GM19239 (cell line): ENCODE measurements at regions not wholly inside any gene's neighbourhood (a gene's known extent, or its start where the extent isn't known, plus 50 kb on each side); places are given as distances from the start of the nearest gene placed in this dataset.
"Not testable (repeated sequence)": the region's sequence is repeated elsewhere in the genome, so short reads cannot be mapped to it uniquely, and the experiment has no call there.

Source experiments
- DNase-seq: peaks from one replicate; pipeline ENCODE4 v3.0.0; 2011; ENCODE audit warnings: low spot score; ENCODE audit not compliant: insufficient read length
- FAIRE-seq: peaks from 2 replicates; lab custom pipeline; 2011; peaks lifted over from hg19 to GRCh38; lab: Jason Lieb, UNC

- DNase-seq, FAIRE-seq: not testable (repeated sequence)
These were observed 83.7 kb upstream of the FBXO28 start for GRCh38 chr1:224030257-224030656.

- DNase-seq, FAIRE-seq: not testable (repeated sequence)
These were observed 84.5 kb upstream of the FBXO28 start for GRCh38 chr1:224029286-224030025.

DNA sequence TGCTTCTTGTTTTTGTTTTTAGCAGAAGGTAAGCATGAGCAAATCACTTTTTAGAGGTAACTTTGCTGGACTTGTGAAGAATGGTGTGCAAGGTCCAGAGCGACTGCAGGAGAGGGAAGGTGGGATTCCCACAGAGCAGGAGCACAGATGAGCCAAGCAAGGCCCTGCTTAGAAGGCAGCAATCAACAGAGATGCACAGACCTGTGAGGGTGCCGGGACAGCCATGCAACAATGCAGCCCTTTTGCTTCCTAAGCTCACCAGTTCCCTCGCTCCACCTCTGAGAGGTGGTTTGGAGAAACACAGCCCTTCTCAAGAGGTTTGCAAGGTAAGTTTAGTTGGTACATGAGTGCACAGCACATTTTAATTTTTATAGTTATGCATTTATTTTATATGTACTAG, 85.1 kb upstream of the FBXO28 start:
- FAIRE-seq, DNase-seq: not testable (repeated sequence)

DNA sequence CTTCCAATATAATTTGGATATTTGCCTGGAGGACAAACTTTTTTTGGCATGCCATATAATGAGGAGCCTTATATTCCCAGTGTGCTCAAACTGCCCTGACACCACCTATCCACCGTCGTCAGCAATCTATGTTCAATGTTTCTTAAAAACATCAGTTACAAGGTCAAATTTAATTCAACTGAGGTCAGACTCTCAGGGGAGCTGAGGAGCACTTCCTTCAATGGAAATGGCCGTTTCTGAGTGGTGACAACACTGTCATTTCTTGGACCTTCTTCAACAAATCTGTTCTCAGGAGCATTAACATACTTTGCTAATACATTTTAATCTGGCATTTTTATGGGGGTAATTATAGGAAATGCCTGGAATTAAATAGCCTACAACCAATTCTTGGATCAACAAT, 90.8 kb upstream of the FBXO28 start:
- not testable (repeated sequence) for DNase-seq, FAIRE-seq

DNA sequence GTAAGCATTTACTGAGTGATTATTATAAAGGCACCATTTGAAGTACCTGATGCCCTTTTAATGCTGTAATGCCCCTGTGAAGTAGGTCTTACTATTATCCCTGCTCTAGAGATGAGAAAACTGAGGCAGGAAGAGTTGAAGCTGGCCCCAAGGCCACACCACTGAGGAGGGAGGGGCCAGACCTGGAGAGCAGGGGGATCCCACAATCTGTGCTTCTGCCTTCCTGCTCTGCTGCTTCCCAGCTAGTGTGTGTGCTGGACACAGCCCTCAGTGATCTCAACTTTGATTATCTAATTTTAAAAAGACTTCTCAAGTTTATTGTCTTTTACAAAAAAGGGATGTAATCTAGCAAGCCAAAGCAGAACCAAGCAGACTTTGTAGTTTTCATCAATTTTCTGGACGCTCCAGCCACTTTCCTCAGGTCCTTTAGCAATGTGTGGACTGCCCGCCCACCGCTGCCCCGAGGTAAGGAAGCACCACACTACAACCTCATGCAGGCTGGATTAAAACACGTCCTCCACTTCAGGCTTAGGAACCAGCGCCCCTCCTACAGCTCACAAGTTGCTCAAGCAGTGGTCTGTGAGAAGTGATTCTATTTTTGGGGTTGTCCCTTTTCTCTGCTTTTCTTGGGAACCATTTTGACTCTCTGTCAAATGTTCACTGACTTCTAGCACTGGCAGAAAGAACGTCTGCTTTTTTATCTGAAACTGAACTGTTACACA, 91.5 kb upstream of the FBXO28 start:
- not testable (repeated sequence) for FAIRE-seq, DNase-seq

DNA sequence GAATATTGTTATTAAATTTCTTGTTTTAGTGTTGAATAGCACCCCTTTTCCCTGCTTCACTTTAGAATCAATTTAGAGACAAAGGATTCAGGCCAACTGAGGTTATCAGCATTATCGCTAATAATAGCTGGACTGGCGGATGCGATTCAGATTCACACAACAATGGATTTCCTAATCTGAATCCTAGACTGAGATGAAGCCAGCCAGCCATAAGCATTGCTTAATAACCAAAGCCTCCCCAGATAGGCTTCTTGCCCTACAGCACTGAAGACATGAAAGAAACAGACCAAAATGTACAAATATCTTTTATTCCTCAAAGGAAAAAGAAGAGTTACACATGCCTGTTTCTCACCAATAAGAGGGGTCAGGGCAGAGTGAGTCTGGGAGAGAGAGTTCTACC, 94.0 kb upstream of the FBXO28 start:
- not testable (repeated sequence) for DNase-seq, FAIRE-seq

- FAIRE-seq, DNase-seq: not testable (repeated sequence)
These were observed 98.1 kb upstream of the FBXO28 start for GRCh38 chr1:224015782-224016181.

DNA sequence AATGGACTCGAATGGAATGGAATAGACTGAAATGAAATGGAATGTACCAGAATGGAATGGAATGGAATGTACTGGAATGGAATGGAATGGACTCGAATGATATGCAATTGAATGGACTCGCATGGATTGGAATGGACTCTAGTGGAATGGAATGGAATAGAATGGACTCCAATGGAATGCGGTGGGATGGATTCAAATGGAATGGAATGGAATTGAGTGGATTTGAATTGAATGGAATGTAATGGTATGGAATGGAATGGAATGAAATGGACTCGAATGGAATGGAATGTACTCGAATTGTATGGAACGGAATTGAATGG, 99.6 kb upstream of the FBXO28 start:
- DNase-seq: no peak
- no peak for FAIRE-seq

- FAIRE-seq, DNase-seq: not testable (repeated sequence)
These were observed 100.1 kb upstream of the FBXO28 start for GRCh38 chr1:224013626-224014329.

GRCh38 chr1:224012807-224013434, 101.0 kb upstream of the FBXO28 start:
- FAIRE-seq, DNase-seq: not testable (repeated sequence)

DNA sequence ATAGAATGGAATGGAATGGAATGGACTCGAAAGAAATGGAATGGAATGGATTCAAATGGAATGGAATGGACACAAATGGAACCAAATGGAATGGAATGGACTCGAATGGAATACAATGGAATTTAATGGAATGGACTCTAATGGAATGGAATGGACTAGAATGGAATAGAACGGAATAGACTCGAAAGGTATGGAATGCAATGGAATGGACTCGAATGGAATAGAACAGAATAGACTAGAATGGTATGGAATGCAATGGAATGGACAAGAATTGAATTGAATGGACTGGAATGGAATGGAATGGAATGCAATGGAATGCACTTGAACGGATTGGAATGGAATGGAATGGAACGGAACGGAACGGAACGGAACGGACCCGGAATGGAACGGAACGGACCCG, 101.7 kb upstream of the FBXO28 start:
- FAIRE-seq, DNase-seq: not testable (repeated sequence)

DNA sequence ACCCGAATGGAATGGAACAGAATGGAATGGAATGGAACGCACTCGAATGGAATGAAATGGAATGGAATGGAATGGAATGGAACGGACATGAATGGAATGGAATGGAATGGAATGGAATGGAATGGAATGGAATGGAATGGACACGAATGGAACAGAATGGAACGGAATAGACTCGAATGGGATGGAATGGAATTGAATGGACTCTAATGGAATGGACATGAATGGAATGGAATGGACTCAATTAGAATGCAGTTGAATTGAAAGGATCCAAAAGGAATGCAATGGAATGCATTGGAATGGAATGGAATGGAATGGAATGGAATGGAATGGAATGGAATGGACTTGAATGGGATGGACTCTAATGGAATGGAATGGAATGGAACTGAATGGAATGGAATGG, 102.2 kb upstream of the FBXO28 start:
- FAIRE-seq, DNase-seq: not testable (repeated sequence)

DNA sequence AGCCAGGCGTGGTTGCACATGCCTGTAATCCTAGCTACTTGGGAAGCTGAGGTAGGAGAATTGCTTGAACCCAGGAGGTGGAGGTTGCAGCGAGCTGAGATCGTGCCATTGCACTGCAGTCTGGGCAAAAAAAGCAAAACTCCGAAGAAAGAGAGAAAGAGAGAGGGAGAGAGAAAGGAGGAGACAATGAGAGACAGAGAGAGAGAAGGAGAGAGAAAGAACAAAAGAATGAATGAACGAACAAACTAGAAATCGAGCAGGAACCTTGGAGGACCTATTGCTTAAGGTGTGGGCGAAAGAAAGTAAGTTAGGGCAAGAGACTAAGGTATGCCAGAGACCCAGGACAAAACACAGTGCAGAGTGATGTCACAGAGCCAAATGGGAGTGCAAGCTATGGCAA, 102.8 kb upstream of the FBXO28 start:
- FAIRE-seq: peak; percentile 42
- DNase-seq: not testable (repeated sequence)

- DNase-seq, FAIRE-seq: not testable (repeated sequence)
These were observed 107.9 kb upstream of the FBXO28 start for GRCh38 chr1:224005973-224006372.

GRCh38 chr1:224004552-224005315, 109.2 kb upstream of the FBXO28 start:
- not testable (repeated sequence) for FAIRE-seq, DNase-seq

GRCh38 chr1:224003896-224004295, 110.0 kb upstream of the FBXO28 start:
- DNase-seq, FAIRE-seq: not testable (repeated sequence)

DNA sequence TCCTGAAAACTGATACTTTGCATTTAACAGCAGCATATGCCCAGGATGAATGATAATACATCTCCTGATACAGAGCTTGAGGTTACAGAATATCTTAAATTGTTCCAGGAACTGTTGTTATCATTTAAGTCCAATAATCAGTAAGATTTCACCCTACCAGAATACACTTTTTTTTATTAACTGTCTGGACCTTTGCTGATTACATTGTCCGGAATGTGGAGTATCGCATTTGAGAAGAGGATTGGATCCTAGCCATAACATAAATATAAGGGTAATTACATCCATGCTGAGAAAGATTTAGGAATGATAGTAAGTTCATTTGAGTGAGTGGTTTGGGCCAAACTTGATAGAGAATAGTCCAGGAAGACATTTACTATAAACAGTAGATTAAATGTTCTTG, 112.2 kb upstream of the FBXO28 start:
- not testable (repeated sequence) for DNase-seq, FAIRE-seq

DNA sequence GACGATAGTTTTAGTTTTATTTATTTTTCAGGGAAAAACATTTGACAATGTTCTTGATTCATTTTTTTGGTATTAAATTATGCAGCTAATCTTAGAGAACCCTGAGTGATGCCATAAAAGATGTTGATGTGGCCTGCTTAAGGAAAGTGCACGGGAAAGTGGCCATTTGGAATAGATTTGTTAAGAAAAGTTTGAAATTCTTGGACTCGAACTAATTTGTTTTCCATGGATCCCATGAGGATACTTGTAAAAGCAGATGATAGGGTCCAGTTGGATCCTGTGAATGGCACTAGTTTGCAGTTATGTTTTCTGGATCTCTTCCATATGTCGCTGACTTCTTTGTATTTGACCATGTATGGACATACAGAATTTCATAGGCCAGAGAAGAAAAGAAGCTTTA, 114.2 kb upstream of the FBXO28 start:
- FAIRE-seq, DNase-seq: not testable (repeated sequence)

GRCh38 chr1:223998676-223999455, 115.0 kb upstream of the FBXO28 start:
- FAIRE-seq, DNase-seq: not testable (repeated sequence)
